Activated CD4-positive, alpha-beta T cell treated with anti-CD3 and anti-CD28 coated beads, Interleukin-2, amount 10 ng/mL, durations not matched to agents 24 days and 14 days (primary cell): ENCODE measurements at regions not wholly inside any gene's neighbourhood (a gene's known extent, or its start where the extent isn't known, plus 50 kb on each side); places are given as distances from the start of the nearest gene placed in this dataset.

Source experiments
- DNase-seq: peaks from one replicate; pipeline ENCODE4 v3.0.0; 2022
- H3K27ac Mint-ChIP-seq: one replicate; pipeline ENCODE4 v1.8.0; 2022; ENCODE audit warnings: mild to moderate bottlenecking, mixed read lengths
- H3K27me3 Mint-ChIP-seq: one replicate; pipeline ENCODE4 v1.8.0; 2022; ENCODE audit warnings: mixed read lengths
- H3K36me3 Mint-ChIP-seq: one replicate; pipeline ENCODE4 v1.8.0; 2022; ENCODE audit warnings: low read depth, mild to moderate bottlenecking, mixed read lengths
- H3K4me1 Mint-ChIP-seq: one replicate; pipeline ENCODE4 v1.8.0; 2021; ENCODE audit warnings: mixed read lengths
- H3K4me3 Mint-ChIP-seq: one replicate; pipeline ENCODE4 v1.8.0; 2022; ENCODE audit warnings: mild to moderate bottlenecking, moderate library complexity, mixed read lengths
- H3K9me3 Mint-ChIP-seq: one replicate; pipeline ENCODE4 v1.8.0; 2021; ENCODE audit warnings: mixed read lengths
- intact Hi-C: fragments of 100-400 bp; cut with micrococcal nuclease; formaldehyde crosslinking; loops from one replicate; pipeline ENCODE4 v1.15.1; 2023

- Mint-ChIP-seq H3K4me3 (no peak overlapping the region), H3K27ac (no peak overlapping the region), H3K4me1 (no peaks in the 10 kb centered on the region), H3K27me3 (no peaks in the 10 kb centered on the region), H3K36me3 (no peaks in the 10 kb centered on the region), H3K9me3 (peaks cover 8% of the 10 kb centered on the region)
- no peak for DNase-seq
- intact Hi-C loops, result no loop called here
Observed at GRCh38 chr3:63069806-63070475, 194.7 kb upstream of the CADPS start.

GRCh38 chr3:63070476-63070810 is 195.2 kb upstream of the CADPS start:
- intact Hi-C loops, result no loop called here
- Mint-ChIP-seq H3K36me3 (no peaks in the 10 kb centered on the region), H3K27ac (no peak overlapping the region), H3K27me3 (no peaks in the 10 kb centered on the region), H3K9me3 (peaks cover 8% of the 10 kb centered on the region), H3K4me3 (no peak overlapping the region), H3K4me1 (no peaks in the 10 kb centered on the region)
- DNase-seq, result no peak

- Mint-ChIP-seq H3K36me3 (no peaks in the 10 kb centered on the region), H3K4me1 (no peaks in the 10 kb centered on the region), H3K27ac (no peak overlapping the region), H3K27me3 (no peaks in the 10 kb centered on the region), H3K9me3 (no peaks in the 10 kb centered on the region), H3K4me3 (no peak overlapping the region)
- intact Hi-C loops, result no loop called here
- DNase-seq, result no peak
Observed at GRCh38 chr3:63076357-63076756, 201.1 kb upstream of the CADPS start.

GRCh38 chr3:63086190-63086589 is 191.9 kb upstream of the SYNPR start:
- Mint-ChIP-seq H3K27ac (no peak overlapping the region), H3K4me1 (no peaks in the 10 kb centered on the region), H3K27me3 (no peaks in the 10 kb centered on the region), H3K36me3 (no peaks in the 10 kb centered on the region), H3K4me3 (no peak overlapping the region), H3K9me3 (peaks cover 4% of the 10 kb centered on the region)
- intact Hi-C loops, result no loop called here
- no peak for DNase-seq

GRCh38 chr3:63089007-63089750 is 188.9 kb upstream of the SYNPR start:
- H3K27me3 Mint-ChIP-seq, result no peaks in the 10 kb centered on the region
- no peaks in the 10 kb centered on the region for H3K4me1 Mint-ChIP-seq
- no peaks in the 10 kb centered on the region for H3K36me3 Mint-ChIP-seq
- no peak overlapping the region for H3K4me3 Mint-ChIP-seq
- no peak overlapping the region for H3K27ac Mint-ChIP-seq
- intact Hi-C loops, result no loop called here
- peaks cover 4% of the 10 kb centered on the region for H3K9me3 Mint-ChIP-seq
- no peak for DNase-seq

- DNase-seq, result no peak
- intact Hi-C loops, result no loop called here
- H3K9me3 Mint-ChIP-seq, result peaks cover 4% of the 10 kb centered on the region
- no peak overlapping the region for H3K4me3 Mint-ChIP-seq
- no peaks in the 10 kb centered on the region for H3K36me3 Mint-ChIP-seq
- no peaks in the 10 kb centered on the region for H3K27me3 Mint-ChIP-seq
- H3K27ac Mint-ChIP-seq, result no peak overlapping the region
- no peaks in the 10 kb centered on the region for H3K4me1 Mint-ChIP-seq
Observed at GRCh38 chr3:63089751-63090132, 188.4 kb upstream of the SYNPR start.

- no peak for DNase-seq
- Mint-ChIP-seq H3K4me3 (no peak overlapping the region), H3K9me3 (peaks cover 4% of the 10 kb centered on the region), H3K36me3 (no peaks in the 10 kb centered on the region), H3K27me3 (no peaks in the 10 kb centered on the region), H3K27ac (no peak overlapping the region), H3K4me1 (no peaks in the 10 kb centered on the region)
- intact Hi-C loops, result no loop called here
Observed at GRCh38 chr3:63090656-63091055, 187.5 kb upstream of the SYNPR start.

GRCh38 chr3:63092515-63092914 is 185.6 kb upstream of the SYNPR start:
- H3K36me3 Mint-ChIP-seq, result no peaks in the 10 kb centered on the region
- intact Hi-C loops, result no loop called here
- no peaks in the 10 kb centered on the region for H3K27me3 Mint-ChIP-seq
- no peaks in the 10 kb centered on the region for H3K4me1 Mint-ChIP-seq
- no peak overlapping the region for H3K4me3 Mint-ChIP-seq
- no peak for DNase-seq
- no peak overlapping the region for H3K27ac Mint-ChIP-seq
- peaks cover 4% of the 10 kb centered on the region for H3K9me3 Mint-ChIP-seq

- H3K9me3 Mint-ChIP-seq, result no peaks in the 10 kb centered on the region
- H3K36me3 Mint-ChIP-seq, result no peaks in the 10 kb centered on the region
- H3K27me3 Mint-ChIP-seq, result no peaks in the 10 kb centered on the region
- DNase-seq, result no peak
- H3K27ac Mint-ChIP-seq, result no peak overlapping the region
- no peaks in the 10 kb centered on the region for H3K4me1 Mint-ChIP-seq
- no peak overlapping the region for H3K4me3 Mint-ChIP-seq
- intact Hi-C loops, result no loop called here
Observed at GRCh38 chr3:63094642-63095408, 183.3 kb upstream of the SYNPR start.

- H3K36me3 Mint-ChIP-seq, result no peaks in the 10 kb centered on the region
- intact Hi-C loops, result no loop called here
- no peak for DNase-seq
- H3K9me3 Mint-ChIP-seq, result no peaks in the 10 kb centered on the region
- H3K4me3 Mint-ChIP-seq, result no peak overlapping the region
- no peaks in the 10 kb centered on the region for H3K27me3 Mint-ChIP-seq
- H3K27ac Mint-ChIP-seq, result no peak overlapping the region
- no peaks in the 10 kb centered on the region for H3K4me1 Mint-ChIP-seq
Observed at GRCh38 chr3:63096248-63097058, 181.7 kb upstream of the SYNPR start.

GRCh38 chr3:63097396-63097795 is 180.7 kb upstream of the SYNPR start:
- H3K9me3 Mint-ChIP-seq, result no peaks in the 10 kb centered on the region

GRCh38 chr3:63116922-63117321 is 161.2 kb upstream of the SYNPR start:
- Mint-ChIP-seq H3K36me3 (no peaks in the 10 kb centered on the region), H3K4me3 (no peak overlapping the region), H3K27me3 (no peaks in the 10 kb centered on the region), H3K4me1 (no peaks in the 10 kb centered on the region), H3K27ac (no peak overlapping the region), H3K9me3 (no peaks in the 10 kb centered on the region)
- DNase-seq, result no peak
- intact Hi-C loops, result no loop called here

More at GRCh38 chr3:63097396-63097795, 180.7 kb upstream of the SYNPR start:
- intact Hi-C loops, result no loop called here
- Mint-ChIP-seq H3K4me3 (no peak overlapping the region), H3K36me3 (no peaks in the 10 kb centered on the region), H3K27me3 (no peaks in the 10 kb centered on the region), H3K27ac (no peak overlapping the region), H3K4me1 (no peaks in the 10 kb centered on the region)
- no peak for DNase-seq

- Mint-ChIP-seq H3K9me3 (peaks cover 8% of the 10 kb centered on the region), H3K4me3 (no peak overlapping the region), H3K27ac (no peak overlapping the region), H3K4me1 (no peaks in the 10 kb centered on the region), H3K36me3 (no peaks in the 10 kb centered on the region), H3K27me3 (no peaks in the 10 kb centered on the region)
- no peak for DNase-seq
- intact Hi-C loops, result no loop called here
Observed at GRCh38 chr3:63124090-63124489, 154.0 kb upstream of the SYNPR start.

- H3K4me3 Mint-ChIP-seq, result no peak overlapping the region
- intact Hi-C loops, result no loop called here
- no peaks in the 10 kb centered on the region for H3K36me3 Mint-ChIP-seq
- H3K4me1 Mint-ChIP-seq, result no peaks in the 10 kb centered on the region
- H3K9me3 Mint-ChIP-seq, result peaks cover 11% of the 10 kb centered on the region
- no peaks in the 10 kb centered on the region for H3K27me3 Mint-ChIP-seq
- DNase-seq, result no peak
- no peak overlapping the region for H3K27ac Mint-ChIP-seq
Observed at GRCh38 chr3:63126530-63126929, 151.6 kb upstream of the SYNPR start.
